ENCODE measurements at regions not wholly inside any gene's neighbourhood (a gene's known extent, or its start where the extent isn't known, plus 50 kb on each side); places are given as distances from the start of the nearest gene placed in this dataset.

- DNase-seq (ENCODE audit: extremely low read depth, low read depth), result no peak
Measured at GRCh38 chr18:72372076-72372475, 172.1 kb downstream of the CBLN2 start.

DNA sequence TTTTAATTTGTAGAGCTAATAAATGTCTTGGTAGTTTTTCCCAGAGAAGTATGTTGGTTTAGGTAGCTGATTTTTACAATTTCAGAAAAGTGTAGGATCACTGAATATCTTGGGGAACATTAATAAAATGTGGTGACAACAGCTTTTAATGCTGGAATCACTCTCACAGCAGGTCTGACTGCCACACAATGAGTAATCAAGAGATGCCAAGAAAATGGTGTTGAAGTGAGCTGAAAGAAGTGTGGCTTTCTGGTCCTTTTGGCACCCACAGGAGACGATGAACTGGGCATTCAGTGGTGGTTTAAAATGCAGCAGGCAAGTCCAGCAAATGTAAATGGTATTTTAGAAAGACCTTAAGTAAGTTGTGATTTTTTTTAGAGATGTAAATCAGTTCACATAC is 175.8 kb downstream of the CBLN2 start:
- DNase-seq (ENCODE audit: extremely low read depth, low read depth), result no peak

DNA sequence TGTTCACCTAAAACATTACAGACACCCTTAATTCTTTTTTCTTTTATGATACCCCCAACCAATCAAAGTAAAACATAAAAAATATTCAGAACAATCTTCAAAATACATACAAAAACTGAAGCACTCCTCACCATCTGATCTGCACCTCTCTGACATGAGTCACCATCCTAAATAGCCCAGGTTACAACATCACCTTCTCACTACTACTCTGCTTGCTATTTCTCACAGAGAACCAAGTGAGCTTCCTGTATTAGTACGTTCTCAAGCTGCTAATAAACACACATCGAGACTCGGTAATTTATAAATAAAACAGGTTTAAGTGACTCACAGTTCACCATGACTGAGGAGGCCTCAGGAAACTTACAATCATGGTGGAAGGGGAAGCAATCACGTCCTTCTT is 183.5 kb downstream of the CBLN2 start:
- no peak for DNase-seq (ENCODE audit: extremely low read depth, low read depth)

DNA sequence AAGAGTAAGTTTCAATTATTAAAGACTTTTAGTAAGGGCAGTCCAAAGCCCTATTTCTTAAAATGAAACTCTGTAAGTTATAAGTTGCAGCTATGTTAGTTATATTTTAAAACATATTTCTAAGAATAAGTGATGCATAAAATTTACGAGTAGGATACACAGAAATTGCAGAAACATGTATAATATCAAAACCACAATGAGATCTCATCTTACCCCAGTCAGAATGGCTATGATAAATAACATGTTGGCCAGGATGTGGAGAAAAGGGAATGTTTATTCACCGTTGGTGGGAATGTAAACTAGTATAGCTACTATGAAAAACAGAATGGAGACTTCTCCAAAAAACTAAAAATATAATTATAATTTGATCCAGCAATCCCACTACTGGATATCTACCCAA is 201.2 kb downstream of the CBLN2 start:
- DNase-seq (ENCODE audit: extremely low read depth, low read depth), result no peak

DNA sequence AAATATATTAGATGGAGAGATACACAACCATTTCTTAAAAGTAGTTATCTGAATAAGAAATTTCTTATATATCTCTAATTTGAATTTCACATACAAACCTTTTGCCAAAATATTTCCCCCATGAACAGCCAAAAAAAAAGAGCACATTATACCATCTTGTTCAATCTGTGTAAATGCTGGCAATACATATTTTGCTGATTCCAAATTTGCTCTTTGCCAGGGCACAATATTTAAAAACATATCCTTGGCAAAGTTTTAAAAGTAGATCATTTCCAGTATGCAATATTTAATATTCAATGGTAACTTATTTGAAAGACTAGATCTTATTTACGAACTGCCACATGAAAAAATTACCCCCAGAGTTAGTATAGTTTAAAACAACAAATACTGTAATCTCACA is 204.2 kb downstream of the CBLN2 start:
- DNase-seq (ENCODE audit: extremely low read depth, low read depth), result no peak

DNA sequence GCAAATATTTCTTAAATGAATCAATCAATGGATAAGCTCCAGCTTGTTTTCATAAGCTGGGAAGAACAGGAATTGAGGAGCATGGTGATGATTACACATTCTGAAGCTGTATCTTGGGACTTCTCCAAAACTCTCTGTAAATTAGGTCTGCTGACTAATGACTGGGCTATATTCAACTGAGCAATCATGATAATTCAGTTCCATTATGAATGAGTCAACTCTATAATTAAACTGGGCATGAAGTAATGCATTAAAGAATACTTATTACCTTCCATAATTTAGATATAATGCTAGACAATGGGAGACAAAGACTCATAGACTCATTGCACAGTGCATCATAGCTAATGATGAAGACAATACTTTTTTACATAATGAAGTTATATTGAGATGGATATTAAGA is 207.4 kb downstream of the CBLN2 start:
- DNase-seq (ENCODE audit: extremely low read depth, low read depth), result no peak

DNA sequence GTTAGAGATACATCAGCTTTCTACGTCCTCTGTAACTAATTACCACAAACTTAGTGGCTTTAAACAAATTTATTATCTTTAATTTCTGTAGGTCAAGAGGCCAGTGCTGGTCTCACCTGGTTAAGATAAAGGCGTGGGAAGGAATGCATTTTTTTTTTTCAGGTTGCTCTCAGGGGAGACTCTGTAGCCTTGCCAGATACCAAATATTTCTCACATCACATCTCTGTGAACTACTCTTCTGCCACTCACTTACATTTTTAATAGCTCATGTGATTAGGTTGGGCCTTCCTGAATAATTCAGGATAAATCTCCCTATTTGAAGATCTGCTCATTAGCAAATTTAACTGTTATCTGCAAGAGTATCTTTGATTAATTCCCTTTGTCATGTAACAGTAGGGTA is 214.6 kb downstream of the CBLN2 start:
- DNase-seq (ENCODE audit: extremely low read depth, low read depth), result no peak

DNA sequence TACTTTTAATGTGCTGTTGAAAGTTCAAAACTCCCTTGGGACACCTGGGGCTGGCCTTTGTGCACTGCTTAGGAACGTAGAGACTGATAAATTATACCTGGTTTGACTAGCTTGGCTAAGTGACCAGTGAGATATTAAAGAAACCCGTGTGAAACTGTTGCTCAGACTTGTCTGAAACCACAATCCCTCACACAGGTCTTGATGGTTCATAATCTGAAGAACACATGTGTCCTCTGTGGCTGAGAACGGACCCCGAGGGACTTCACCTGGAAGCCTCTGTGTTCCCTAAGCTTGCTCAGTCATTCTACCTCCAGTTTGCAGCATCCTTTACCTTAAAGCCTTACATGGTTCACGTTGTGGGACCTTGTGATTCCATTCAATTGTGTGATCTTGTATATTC is 218.8 kb downstream of the CBLN2 start:
- no peak for DNase-seq (ENCODE audit: extremely low read depth, low read depth)

DNA sequence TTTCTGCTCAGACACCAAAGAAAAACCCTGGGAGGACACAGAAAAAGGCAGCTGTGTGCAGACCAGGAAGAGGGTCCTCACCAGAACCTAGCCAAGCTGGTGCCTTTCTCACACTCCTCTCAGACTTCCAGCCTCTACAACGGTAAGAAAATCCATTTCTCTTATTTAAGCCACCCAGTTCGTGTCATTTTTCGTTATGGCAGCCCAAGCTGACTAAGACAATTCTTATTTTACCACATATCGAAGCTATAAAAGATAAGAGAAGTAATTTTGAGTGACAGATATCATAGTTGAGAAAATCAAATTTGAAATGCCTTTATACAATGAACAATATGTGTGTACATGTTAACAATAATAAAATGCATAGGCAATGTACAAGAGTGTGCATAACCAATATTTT is 219.5 kb downstream of the CBLN2 start:
- DNase-seq (ENCODE audit: extremely low read depth, low read depth), result no peak

GRCh38 chr18:72316497-72316896 is 227.6 kb downstream of the CBLN2 start:
- DNase-seq (ENCODE audit: extremely low read depth, low read depth), result no peak

- no peak for DNase-seq (ENCODE audit: extremely low read depth, low read depth)
Measured at GRCh38 chr18:72283148-72283925, 260.8 kb downstream of the CBLN2 start.

DNA sequence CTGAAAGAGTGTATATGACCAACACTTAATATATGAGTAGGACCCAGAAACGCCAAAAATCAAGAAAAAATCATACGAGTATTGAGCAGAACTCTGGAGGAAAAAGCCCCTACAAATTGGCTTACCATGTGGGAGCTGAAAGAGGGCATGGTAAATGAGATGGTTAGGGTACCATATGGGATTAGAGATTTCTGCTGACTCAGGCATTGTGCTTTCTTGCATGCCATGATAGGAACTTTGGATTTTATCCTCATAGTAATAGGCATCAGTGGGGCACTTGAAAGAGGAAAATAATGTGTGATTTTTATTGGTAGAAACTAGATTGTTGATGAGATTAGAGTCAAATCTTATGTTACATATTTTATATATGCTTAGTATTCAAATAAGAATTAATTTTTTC is 271.1 kb downstream of the CBLN2 start:
- DNase-seq (ENCODE audit: extremely low read depth, low read depth), result no peak

- DNase-seq (ENCODE audit: extremely low read depth, low read depth), result no peak
Measured at GRCh38 chr18:72261590-72261989, 282.6 kb downstream of the CBLN2 start.

GRCh38 chr18:72246076-72246475 is 298.1 kb downstream of the CBLN2 start:
- DNase-seq (ENCODE audit: extremely low read depth, low read depth), result no peak

GRCh38 chr18:72235422-72235821 is 308.7 kb downstream of the CBLN2 start:
- DNase-seq (ENCODE audit: extremely low read depth, low read depth), result no peak

- DNase-seq (ENCODE audit: extremely low read depth, low read depth), result no peak
Measured at GRCh38 chr18:72233106-72233505, 311.0 kb downstream of the CBLN2 start.

- no peak for DNase-seq (ENCODE audit: extremely low read depth, low read depth)
Measured at GRCh38 chr18:72232644-72233043, 311.5 kb downstream of the CBLN2 start.

DNA sequence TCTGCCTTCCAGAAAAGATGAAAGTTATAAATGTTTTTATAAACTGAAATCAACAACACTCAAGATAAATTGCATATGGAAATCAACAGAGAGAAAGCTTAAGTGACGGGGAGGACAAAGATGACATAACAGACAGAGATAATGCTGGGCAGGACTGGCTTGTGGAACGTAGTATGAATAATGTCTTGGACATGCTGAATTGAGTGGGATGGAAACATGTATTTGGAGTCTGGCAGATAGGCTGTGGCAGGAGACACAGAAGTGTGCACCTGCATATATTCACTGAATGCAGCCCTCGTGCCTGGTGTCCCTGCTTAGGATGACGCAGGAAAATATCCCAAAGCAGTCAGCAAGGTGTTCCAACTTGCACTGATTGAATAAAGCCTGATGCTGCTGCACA is 318.2 kb downstream of the CBLN2 start:
- no peak for DNase-seq (ENCODE audit: extremely low read depth, low read depth)

DNA sequence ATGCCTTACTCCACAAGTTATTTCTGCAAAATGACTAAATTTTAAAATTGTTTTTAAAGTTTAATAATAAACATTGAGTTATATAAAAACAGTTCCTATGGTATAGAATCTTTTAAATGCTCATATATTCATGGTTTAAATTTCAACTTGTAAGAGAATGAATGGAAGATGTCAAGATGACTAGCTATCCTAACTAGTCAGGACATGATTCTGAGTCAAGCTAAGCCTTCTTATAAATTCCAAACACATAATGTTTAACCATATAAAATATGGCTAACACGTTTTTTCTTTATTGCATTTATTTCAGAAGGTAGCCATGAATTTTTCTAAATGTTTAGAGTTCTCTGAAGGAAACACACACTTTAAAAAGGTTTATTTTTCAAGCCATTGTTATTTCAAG is 320.4 kb downstream of the CBLN2 start:
- no peak for DNase-seq (ENCODE audit: extremely low read depth, low read depth)

GRCh38 chr18:72208920-72209676 is 335.0 kb downstream of the CBLN2 start:
- DNase-seq (ENCODE audit: extremely low read depth, low read depth), result no peak

DNA sequence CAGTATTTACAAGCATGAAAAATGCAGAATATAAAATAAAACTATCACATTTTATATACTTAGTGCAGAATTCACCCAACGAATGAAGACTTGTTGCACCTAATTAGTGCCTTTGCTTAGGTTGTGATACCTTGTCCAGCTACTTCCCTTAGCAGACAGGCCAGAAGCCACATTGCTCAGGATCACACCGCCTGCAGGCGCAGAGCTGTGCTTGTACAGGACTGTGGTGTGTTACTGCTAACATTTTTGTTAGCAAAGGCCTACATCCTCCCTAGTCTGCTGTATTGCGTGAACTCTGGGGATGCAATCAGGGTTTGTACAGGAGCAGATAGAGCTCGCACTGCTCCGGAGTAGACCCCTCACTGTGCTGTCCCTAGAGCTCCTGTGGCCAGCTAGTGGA is 336.9 kb downstream of the CBLN2 start:
- DNase-seq (ENCODE audit: extremely low read depth, low read depth), result no peak

GRCh38 chr18:72206814-72207213 is 337.3 kb downstream of the CBLN2 start:
- no peak for DNase-seq (ENCODE audit: extremely low read depth, low read depth)
